Right lobe of liver (tissue), 4 donors: ENCODE measurements at regions not wholly inside any gene's neighbourhood (a gene's known extent, or its start where the extent isn't known, plus 50 kb on each side); places are given as distances from the start of the nearest gene placed in this dataset.

ENCODE experiments used
- POLR2A ChIP-seq: fragments of 450-650 bp; IDR thresholded peaks from one replicate; pipeline ENCODE4 v1.6.1; 2017; ENCODE audit warnings: antibody characterized with exemption, mild to moderate bottlenecking
- TF ChIP-seq, protein P1 (sequence below), 4 donors: fragments of 200-600 bp in 3 of 4; fragments of 450-650 bp in 1 of 4; IDR thresholded peaks; one replicate each; pipeline versions ENCODE4 v1.5.1 to v1.8.0; 2016 to 2022; ENCODE audit warnings: antibody characterized with exemption in 4 of 4, mild to moderate bottlenecking in 2 of 4
- donor health status: DM: no; HTN: no; CAD: no.
- donor health status: DM: no; HTN: no; CAD: no.
- donor health status: DM: no; HTN: yes; CAD: no.

DNA sequence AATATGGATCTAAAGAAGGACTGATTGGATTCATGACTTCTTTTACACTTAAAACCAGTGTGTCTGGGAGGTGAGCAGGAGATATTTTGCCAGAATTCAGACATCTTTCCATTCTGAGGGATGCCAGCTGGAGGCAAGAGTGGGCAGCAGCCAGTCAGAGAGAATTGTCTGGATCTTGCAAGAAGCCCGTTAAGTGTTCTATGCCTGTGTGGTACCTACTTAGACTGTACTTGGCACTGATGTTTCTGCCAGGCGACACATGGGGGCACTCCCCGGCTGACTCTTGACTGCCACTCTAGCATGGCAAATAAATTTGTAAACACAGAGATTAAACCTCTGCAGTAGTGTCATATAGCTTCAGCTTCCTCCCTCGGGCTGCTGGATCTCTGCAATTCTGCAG, 247.7 kb downstream of the UTP18 start:
- TF ChIP-seq, protein P1, sequence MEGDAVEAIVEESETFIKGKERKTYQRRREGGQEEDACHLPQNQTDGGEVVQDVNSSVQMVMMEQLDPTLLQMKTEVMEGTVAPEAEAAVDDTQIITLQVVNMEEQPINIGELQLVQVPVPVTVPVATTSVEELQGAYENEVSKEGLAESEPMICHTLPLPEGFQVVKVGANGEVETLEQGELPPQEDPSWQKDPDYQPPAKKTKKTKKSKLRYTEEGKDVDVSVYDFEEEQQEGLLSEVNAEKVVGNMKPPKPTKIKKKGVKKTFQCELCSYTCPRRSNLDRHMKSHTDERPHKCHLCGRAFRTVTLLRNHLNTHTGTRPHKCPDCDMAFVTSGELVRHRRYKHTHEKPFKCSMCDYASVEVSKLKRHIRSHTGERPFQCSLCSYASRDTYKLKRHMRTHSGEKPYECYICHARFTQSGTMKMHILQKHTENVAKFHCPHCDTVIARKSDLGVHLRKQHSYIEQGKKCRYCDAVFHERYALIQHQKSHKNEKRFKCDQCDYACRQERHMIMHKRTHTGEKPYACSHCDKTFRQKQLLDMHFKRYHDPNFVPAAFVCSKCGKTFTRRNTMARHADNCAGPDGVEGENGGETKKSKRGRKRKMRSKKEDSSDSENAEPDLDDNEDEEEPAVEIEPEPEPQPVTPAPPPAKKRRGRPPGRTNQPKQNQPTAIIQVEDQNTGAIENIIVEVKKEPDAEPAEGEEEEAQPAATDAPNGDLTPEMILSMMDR (IDR thresholded peaks at IDR 0.05) = no peak
- no peak for TF ChIP-seq POLR2A
